ENCODE measurements at regions not wholly inside any gene's neighbourhood (a gene's known extent, or its start where the extent isn't known, plus 50 kb on each side); places are given as distances from the start of the nearest gene placed in this dataset.

GRCh38 chr4:63080934-63081333, 1328.3 kb downstream of the TECRL start:
- no peak overlapping the region for H3K23ac ChIP-seq (ENCODE audit: insufficient read length, low read depth, low read length)
- H2BK5ac ChIP-seq (ENCODE audit: insufficient read length, low read length), result no peak overlapping the region
- H3K9me3 Mint-ChIP-seq, result peaks cover 15 to 16% of the 10 kb centered on the region in 2 experiments
- no CpG with 5 or more reads among the region's 1 CpG for WGBS (ENCODE audit: extremely low coverage, insufficient read length, low lambda C conversion rate)
- no peak overlapping the region for H3K27ac ChIP-seq (ENCODE audit: insufficient read length, low read depth, low read length)
- H4K20me1 ChIP-seq (ENCODE audit: control insufficient read depth, insufficient read depth, insufficient read length), result no peaks in the 10 kb centered on the region
- peaks cover 7% of the 10 kb centered on the region for H3K9me3 ChIP-seq (ENCODE audit: control insufficient read depth, low read depth, low read length)
- H4K91ac ChIP-seq (ENCODE audit: insufficient read length, low read depth, low read length), result no peak overlapping the region
- H3K79me1 ChIP-seq (ENCODE audit: insufficient read depth, low read depth, low read length, poor library complexity, severe bottlenecking), result no peaks in the 10 kb centered on the region
- no peak overlapping the region for H2BK12ac ChIP-seq (ENCODE audit: insufficient read length, low read depth, low read length)
- H2AFZ ChIP-seq (ENCODE audit: low read length), result no peak overlapping the region
- H4K5ac ChIP-seq (ENCODE audit: insufficient read length, low read depth, low read length), result no peak overlapping the region
- H3K27me3 ChIP-seq (ENCODE audit: insufficient read depth, low read length), result no peaks in the 10 kb centered on the region
- H3K4ac ChIP-seq (ENCODE audit: low read depth, low read length), result no peak overlapping the region
- H3K4me1 Mint-ChIP-seq, result peaks cover 2 to 4% of the 10 kb centered on the region in 2 experiments
- no peak for TF ChIP-seq CTCF (conservative IDR thresholded peaks at IDR 0.05)
- H3K56ac ChIP-seq (ENCODE audit: insufficient read length, low read depth, low read length), result no peak overlapping the region
- no peak overlapping the region for H3K9ac ChIP-seq (ENCODE audit: extremely low read depth, insufficient read length, low read length)
- H3K23me2 ChIP-seq (ENCODE audit: insufficient read length, low read depth, low read length, poor library complexity, severe bottlenecking), result no peaks in the 10 kb centered on the region
- H3T11ph ChIP-seq (ENCODE audit: low read length), result no peak overlapping the region
- H3K27ac Mint-ChIP-seq, result no peak overlapping the region
- DNase-seq, result no peak
- no peaks in the 10 kb centered on the region for H3K79me2 ChIP-seq (ENCODE audit: insufficient read depth, low read length)
- no peaks in the 10 kb centered on the region for H3K27me3 Mint-ChIP-seq (ENCODE audit: low read depth)
- no peak overlapping the region for H2BK20ac ChIP-seq (ENCODE audit: low read depth, low read length, poor library complexity, severe bottlenecking)
- H3K4me3 Mint-ChIP-seq, result no peak overlapping the region
- H4K8ac ChIP-seq (replicated peaks; ENCODE audit: insufficient read length, low read depth, low read length), result no peak overlapping the region
- H3K4me2 ChIP-seq (ENCODE audit: insufficient read depth, insufficient read length, low read length), result no peak overlapping the region
- H3K18ac ChIP-seq (ENCODE audit: insufficient read length, low read depth, low read length), result no peak overlapping the region
- H3K14ac ChIP-seq (ENCODE audit: insufficient read depth, low read length), result no peak overlapping the region
- no peak overlapping the region for H2AK5ac ChIP-seq (ENCODE audit: insufficient read length, low read length)
- H3K4me1 ChIP-seq (ENCODE audit: insufficient read depth, low read length), result no peaks in the 10 kb centered on the region
- H2BK15ac ChIP-seq (ENCODE audit: low read depth, low read length), result no peak overlapping the region
- H2BK120ac ChIP-seq (ENCODE audit: low read depth, low read length, poor library complexity, severe bottlenecking), result no peak overlapping the region
- H3K36me3 Mint-ChIP-seq (ENCODE audit: insufficient read depth in 1 of 3, low read depth in 3 of 3), result peaks cover 3 to 11% (median 8%) of the 10 kb centered on the region in 3 experiments; a peak in 4 of 7 replicates

Measured in H9 (cell line).